Muscle of back (tissue), 3 donors: ENCODE measurements at regions not wholly inside any gene's neighbourhood (a gene's known extent, or its start where the extent isn't known, plus 50 kb on each side); places are given as distances from the start of the nearest gene placed in this dataset.

Source experiments
- DNase-seq, 3 donors: peaks; one replicate each; pipeline versions ENCODE4 v3.0.0 to v3.0.0-alpha.2; 2013

DNA sequence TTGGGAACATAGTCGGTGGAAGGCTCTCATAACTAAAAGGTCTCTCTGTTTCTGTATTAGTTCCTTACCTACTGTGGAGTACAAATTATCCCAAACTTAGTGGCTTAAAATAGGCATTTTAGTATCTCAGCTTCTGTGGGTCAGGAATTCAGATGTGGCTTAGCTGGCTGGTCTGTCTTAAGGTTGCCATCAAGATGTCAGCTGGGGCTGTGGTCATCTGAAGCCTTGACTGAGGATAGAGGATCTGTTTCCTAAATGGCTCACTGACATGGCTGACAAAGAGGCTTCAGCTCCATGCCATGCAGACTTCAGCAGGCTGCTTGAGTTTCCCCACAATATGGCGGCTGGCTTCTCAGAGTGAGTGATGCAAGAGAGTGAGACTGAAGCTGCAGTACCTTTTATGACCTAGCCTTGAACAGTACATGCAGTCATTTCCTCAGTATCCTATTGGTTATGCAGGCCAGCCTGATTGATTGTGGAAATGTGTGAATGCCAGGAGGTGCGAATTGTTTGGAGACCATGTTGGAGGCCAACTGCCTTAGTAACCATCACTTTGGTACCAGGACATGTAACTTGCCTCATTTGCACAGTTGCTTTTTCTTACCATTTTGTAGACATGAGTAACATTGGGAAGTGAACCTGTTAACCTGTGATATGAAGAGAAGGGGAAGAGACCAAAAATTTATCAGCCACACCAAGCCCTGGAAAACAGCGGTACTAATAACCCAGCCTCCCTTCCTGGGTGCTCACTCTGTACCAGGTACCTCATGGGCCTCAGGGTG is 152.8 kb upstream of the IER5L start:
- no peak for DNase-seq

- peak in 1 of 3 donors; percentile 92 for DNase-seq
Observed at GRCh38 chr9:129328355-129329042, 150.4 kb upstream of the IER5L start.

GRCh38 chr9:129327552-129328328 is 149.7 kb upstream of the IER5L start:
- peak in 1 of 3 donors; percentile 8 for DNase-seq

GRCh38 chr9:129326061-129327005 is 148.3 kb upstream of the IER5L start:
- DNase-seq: no peak

GRCh38 chr9:129324808-129325502 is 146.9 kb upstream of the IER5L start:
- no peak for DNase-seq

DNA sequence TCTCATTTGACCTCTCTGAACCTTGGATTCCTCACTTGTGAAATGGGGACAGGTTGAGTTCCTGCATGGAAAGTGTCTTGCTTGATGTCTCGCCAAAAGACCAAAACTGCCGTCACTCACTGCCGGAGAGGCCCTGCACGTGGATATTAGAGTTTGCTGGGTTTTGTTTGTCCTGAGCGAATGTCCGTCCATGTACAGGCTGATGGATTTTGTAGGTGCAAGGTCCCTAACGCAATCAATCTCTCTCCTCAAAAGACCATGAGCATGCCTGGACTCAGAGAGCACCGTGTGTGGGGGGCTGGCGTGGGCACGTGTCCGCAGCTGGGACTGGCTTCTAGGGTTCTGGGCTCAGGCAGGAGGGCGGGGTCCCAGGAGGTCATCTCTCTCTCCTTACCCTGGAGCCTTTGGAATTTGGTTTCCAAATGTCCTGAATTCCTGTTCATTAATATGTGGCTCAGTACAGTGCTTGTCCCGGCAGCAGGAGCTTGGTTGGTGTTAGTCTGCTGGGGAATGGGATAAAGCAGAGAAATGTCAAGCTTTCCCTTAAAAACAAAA is 146.0 kb upstream of the IER5L start:
- DNase-seq: no peak

- peak in 1 of 3 donors; percentile 51 for DNase-seq
Observed at GRCh38 chr9:129323376-129323998, 145.4 kb upstream of the IER5L start.

DNA sequence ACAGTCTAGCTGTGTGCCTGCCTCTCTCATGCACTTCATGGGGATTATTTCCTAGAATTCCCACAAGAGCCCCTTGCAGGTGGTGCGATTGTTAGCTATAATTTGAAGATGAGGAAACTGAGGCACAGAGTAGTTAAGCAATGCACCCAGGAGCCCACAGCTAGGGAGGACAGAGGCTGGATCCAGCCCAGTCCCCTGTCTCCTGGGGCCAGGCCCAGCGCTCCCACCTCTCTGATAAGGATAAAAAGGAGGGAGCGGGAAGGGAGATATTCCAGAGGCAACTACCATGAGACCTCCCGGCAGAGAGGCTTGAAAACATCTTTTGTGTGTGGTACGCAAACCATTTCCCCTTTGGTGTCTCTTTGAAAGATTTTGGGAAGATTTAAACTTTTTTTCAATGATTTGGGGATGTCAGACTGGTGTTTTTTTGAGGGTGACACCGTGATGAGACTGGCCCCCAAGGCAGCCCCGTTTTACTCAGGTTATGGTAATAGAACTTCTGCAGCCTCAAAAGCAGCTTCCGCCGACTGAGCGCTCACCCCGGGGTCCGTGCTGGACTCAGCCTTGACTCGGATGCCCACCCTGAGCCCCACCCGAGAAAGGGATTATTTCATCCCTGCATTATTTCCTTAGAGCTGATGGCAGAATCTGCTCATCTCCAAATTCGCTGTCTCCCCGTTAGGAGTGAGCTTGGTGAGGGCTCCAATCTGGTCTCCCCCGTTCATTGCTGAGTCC is 144.7 kb upstream of the IER5L start:
- no peak for DNase-seq

DNA sequence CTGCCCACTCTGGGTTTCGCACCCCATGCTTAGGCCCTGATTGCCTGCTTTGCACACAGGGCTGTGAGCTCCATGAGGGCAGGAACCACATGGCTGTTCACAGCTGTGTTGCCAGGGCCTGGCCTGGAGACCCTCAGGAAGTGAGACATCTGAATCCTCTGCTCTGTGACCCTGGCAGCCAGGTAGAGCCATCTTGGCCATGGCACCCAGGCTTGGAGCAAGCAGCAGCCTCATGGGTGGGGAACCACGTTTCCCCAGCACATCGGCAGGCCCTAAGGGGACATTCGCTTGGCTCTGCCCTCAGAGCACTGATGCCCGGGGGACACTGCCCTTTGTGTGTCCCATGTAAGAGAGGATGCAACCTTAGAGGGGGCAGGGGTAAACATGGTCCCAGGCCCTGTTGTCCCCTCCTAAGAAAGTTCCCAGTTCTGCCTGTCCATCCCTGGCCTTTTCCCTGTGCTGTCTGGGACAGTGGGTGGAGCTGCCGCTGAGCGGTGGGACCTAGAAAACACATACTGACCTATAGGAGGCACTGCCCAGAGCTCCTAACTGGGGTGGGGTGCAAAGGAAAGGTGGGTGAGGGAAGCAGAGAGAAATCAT is 144.1 kb upstream of the IER5L start:
- DNase-seq: no peak

DNA sequence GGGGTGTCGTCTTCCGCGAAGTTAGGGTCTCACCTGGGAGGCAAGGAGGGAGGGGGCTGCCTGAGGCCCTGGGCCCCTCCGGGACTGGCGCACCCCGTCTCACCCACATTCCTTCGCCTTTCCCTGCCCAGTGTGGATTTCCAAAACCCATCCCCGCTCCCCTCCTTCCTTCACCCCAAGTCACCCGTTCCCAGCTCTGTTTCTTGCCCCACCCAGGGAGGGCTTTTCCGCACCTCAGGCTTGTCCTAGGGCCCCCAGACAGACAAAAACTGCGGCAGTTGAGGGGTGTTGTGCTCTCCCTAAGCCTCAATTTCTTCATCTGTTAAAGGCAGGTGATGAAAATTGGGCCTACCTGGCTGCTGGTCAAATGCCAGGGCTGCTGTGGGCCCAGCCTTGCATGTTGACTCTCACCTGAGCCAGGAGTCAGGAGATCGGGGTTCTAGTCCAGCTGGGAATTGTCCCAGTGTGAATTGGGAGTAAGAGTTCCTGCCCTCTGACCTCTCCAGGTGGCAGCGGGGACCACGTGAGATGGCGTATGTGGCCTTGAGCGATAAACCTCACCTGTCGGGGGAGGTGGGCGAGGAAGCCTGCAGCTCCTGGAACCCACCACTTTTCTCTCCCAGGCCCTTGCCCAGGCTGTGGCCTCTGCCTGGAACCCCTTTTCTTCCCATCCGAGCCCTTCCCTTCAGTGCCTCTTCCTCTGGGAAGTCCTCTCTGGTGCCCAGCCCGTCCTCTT is 143.4 kb upstream of the IER5L start:
- DNase-seq: no peak

DNA sequence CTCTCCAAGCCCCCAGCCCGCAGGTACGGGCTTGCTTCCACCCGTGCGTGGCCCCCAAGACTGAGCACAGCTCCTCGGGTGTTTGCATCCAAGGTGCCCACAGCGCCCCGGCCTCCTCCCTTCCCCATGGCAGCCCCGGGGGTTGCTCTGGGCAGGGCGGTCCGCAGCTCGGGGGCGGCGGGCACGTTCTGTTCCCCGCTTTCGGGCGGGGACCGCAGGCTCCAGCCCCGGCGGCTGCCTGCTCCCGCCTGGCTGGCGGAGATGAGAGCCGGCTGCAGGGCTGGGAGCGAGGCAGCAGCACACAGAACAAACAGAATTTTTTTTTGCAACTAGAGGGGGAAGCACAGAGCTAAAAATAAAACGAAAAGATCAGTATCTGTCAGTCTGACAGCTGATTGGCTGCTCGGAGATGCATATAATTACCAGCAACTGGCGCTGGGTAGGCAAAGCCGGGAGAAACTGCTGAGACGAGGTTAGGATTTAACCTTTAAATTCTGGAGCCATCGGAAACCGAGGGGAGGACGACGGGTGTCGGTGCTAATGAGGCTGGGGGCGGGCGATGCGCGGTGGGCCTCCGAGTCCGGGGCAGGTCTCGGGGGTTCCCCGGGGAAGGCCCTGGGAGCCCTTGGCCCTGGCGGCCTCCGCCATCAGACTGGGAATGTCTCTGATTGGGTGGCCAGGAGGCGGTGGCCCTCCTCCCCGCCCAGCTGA is 142.7 kb upstream of the IER5L start:
- peak; percentile 80 to 92 (median 91) for DNase-seq

DNA sequence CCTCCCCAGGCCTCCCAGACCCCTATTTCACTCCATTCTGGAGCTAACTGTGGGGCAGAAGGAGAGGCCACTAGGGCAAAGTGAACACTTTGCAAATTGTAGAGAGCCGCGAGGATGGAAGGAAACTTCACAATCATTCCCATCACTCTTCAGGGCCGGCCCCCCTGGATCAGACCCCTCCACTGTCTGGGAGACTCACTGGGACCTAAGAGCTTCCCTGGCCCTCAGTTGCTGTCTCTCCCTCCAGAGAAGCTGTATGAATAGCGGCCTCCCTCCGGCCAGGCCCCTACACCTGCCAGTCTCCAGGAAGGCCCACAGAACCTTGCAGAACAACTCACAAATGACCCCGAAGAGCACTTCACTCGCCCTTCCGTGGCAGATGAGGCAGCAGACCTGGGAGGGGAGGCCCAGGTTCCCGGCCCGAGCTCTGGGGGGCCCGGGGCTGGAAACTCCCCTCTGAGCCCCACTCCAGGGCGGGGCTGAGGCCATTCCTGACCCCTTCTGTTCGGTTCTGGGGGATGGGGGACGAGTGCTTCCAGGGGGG is 141.9 kb upstream of the IER5L start:
- peak in 1 of 3 donors; percentile 55 for DNase-seq

DNA sequence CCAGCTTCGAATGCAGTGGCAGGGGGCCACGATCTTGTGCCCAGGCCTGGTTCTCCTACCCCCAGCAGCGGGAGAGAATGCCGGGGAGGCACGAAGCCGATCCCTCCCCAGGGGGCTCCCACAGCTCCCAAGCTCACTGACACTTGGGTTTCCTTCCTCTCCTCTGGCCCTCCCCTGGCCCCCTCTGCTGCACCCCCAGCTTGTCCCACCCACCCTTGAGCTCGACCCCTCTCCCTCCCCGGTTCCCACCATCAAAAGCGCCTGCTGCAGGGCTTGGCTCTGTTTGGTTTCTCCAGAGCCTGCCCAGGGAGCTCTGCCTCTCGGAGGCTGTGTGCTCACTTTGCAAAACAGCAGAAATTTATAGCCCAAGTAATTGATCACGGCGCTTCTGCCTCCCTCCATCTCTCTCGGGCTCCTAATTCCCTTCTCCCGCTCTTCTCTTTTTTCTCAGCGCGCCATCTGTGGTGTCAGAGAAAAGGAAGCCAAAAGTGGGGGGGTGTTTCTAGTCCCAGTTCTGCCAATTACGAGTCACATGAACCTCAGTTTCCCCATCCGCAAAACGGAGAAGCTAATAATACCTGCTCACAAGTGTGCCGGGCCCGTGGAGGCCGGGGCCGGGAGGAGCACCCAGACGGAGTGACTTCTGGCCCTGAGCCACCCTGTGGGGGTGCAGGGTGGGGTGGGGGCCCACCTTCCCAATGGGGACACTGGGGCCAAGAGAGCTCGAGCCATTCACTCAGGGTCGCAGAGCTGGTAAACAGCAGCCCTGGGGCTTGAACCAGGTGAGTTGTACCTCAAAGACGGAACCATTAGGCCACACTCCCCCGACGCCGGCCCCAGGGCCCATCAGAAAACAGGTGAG is 141.2 kb upstream of the IER5L start:
- DNase-seq: peak in 1 of 3 donors; percentile 71

- DNase-seq: no peak
Observed at GRCh38 chr9:129318121-129319075, 140.3 kb upstream of the IER5L start.
